ENCODE measurements at regions not wholly inside any gene's neighbourhood (a gene's known extent, or its start where the extent isn't known, plus 50 kb on each side); places are given as distances from the start of the nearest gene placed in this dataset.

- no peak for DNase-seq (ENCODE audit: low read depth, low spot score)
- no peak overlapping the region for H3K4me3 ChIP-seq (ENCODE audit: low read depth, low read length)
- ChIA-PET POLR2A (no interaction called here), CTCF (interaction anchor here (1.1 to 1.5 kb wide), 2 partner anchors 20 kb away, joined by 3 read pairs; no protein-coding TSS in a partner anchor)
- TF ChIP-seq, protein P1, sequence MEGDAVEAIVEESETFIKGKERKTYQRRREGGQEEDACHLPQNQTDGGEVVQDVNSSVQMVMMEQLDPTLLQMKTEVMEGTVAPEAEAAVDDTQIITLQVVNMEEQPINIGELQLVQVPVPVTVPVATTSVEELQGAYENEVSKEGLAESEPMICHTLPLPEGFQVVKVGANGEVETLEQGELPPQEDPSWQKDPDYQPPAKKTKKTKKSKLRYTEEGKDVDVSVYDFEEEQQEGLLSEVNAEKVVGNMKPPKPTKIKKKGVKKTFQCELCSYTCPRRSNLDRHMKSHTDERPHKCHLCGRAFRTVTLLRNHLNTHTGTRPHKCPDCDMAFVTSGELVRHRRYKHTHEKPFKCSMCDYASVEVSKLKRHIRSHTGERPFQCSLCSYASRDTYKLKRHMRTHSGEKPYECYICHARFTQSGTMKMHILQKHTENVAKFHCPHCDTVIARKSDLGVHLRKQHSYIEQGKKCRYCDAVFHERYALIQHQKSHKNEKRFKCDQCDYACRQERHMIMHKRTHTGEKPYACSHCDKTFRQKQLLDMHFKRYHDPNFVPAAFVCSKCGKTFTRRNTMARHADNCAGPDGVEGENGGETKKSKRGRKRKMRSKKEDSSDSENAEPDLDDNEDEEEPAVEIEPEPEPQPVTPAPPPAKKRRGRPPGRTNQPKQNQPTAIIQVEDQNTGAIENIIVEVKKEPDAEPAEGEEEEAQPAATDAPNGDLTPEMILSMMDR (IDR thresholded peaks at IDR 0.05; ENCODE audit: insufficient read depth, low read length, missing control alignments): no peak
These were observed 405.0 kb upstream of the TPM1 start for GRCh38 chr15:62637574-62637897.

DNA sequence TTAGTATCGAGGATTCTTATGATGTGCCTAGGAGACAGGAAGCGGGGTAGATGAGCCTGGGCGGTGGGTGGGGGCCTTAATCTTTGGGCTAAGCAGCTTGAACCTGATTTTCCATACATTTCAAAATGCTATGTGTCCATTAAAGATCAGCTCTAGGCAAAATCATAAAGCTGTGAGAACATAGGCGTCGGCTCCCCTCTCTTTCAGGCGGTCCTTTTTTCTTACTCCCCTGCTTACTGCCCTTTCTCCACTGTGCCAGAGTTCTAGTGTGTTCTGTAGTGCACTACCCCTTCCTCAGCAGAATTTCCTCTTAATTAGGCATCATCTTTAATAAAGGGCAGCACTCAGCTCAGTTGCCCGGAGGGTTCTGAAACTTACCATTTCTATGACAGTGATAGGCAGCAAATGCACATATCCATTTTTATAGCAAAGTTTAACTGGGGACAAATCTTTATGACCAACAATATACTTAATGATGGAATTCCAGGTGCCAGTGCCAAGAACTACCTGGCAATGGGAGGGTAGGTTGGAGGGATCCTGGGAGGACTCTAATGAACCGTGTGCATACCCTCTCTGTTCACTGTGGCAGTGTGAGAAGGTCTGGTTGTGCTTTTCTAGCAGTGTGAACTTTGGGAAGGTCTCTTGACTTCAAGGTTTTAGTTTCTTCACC is 404.5 kb upstream of the TPM1 start:
- no peak overlapping the region for H3K4me3 ChIP-seq (ENCODE audit: low read depth, low read length)
- POLR2A ChIA-PET: no interaction called here
- CTCF ChIA-PET: interaction anchor here (1.1 to 1.5 kb wide), 2 partner anchors 19 to 21 kb away, joined by 3 read pairs; no protein-coding TSS in a partner anchor
- TF ChIP-seq, protein P1 (IDR thresholded peaks at IDR 0.05; ENCODE audit: insufficient read depth, low read length, missing control alignments): no peak
- DNase-seq (ENCODE audit: low read depth, low spot score): no peak

- POLR2A ChIA-PET: no interaction called here
- H3K4me3 ChIP-seq (ENCODE audit: low read depth, low read length): no peak overlapping the region
- no peak for DNase-seq (ENCODE audit: low read depth, low spot score)
- TF ChIP-seq, protein P1 (IDR thresholded peaks at IDR 0.05; ENCODE audit: insufficient read depth, low read length, missing control alignments): no peak
- CTCF ChIA-PET: interaction anchor here (2.3 kb wide), 1 partner anchor 21 kb away, joined by 8 read pairs; no protein-coding TSS in a partner anchor
These were observed 403.1 kb upstream of the TPM1 start for GRCh38 chr15:62639432-62639831.

DNA sequence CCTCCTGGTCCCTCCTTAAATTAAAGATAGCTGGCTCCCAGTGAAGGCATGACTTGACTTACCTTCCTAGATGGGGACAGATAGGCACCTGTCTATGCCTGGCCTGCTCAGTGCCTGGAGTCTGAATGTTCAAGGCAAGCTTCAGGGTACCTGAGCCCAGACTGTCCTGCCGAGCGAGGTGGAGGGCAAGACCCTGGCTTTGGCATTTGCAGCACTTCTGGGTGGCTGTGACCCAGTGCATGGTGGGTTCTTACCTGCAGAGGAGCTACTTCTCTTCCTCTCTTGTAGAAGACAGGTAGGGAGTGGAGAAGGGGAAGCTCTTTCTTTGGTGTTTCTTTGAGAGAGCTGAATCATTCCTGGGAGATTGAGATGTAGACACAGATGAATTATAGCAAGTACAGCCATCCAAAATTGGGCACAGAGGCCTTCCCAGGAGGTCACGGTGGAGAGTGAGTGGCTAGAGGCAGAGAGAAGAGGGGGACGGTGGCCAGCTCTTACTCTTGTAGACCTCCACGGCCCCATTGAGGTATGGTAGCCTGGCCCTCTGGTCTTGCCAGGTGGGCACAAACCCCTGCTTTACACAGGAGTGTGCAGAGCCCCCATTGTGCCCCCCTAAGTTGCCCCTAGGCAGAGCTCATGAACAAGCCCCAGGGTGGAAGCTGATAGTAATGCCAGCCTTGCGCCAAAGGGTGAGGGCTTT is 402.5 kb upstream of the TPM1 start:
- TF ChIP-seq, protein P1 (IDR thresholded peaks at IDR 0.05; ENCODE audit: insufficient read depth, low read length, missing control alignments): no peak
- POLR2A ChIA-PET: no interaction called here
- H3K4me3 ChIP-seq (ENCODE audit: low read depth, low read length): no peak overlapping the region
- DNase-seq (ENCODE audit: low read depth, low spot score): no peak
- CTCF ChIA-PET: interaction anchor here (2.3 kb wide), 1 partner anchor 22 kb away, joined by 8 read pairs; no protein-coding TSS in a partner anchor

DNA sequence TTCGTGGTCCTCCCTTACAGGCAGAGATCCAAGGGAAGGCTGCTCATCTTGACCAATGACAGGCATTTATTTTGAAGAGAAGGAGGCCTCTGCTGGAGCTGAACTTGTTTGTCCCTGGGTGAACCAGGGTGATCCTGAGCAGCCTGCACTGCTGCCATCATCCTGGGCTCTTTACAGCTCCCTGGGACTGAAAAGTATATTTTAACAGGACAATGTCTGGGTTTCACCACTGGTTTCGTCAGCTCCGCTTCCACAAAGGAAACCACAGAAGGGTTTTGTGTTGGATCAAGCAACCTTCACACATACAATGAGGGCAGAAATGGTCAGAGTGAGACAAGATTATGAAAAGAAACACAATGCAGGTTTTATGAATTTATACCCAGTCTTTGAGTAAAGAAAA is 400.7 kb upstream of the TPM1 start:
- TF ChIP-seq, protein P1 (IDR thresholded peaks at IDR 0.05; ENCODE audit: insufficient read depth, low read length, missing control alignments): no peak
- ChIA-PET POLR2A (no interaction called here), CTCF (interaction anchor here (2.3 kb wide), 1 partner anchor 23 kb away, joined by 8 read pairs; no protein-coding TSS in a partner anchor)
- DNase-seq (ENCODE audit: low read depth, low spot score): no peak
- H3K4me3 ChIP-seq (ENCODE audit: low read depth, low read length): no peak overlapping the region

DNA sequence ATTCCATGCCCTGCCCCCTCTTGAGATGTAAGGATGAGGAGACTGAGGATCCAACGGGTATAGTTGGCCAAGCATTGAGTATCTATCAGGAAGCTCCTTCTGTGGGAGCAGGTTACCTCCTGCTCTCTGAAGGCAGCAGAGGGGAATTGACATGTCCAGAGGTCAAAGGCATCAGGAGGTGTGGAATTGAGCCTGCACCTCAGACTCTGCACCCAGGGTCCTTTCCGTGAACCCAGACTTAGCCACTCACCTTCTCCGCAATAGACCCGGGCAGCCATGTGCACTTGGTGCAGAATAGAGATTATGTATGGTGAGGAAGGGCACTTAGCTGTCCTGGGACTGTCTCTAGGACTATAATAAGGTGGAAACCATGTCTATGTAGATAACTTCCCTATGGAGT is 399.0 kb upstream of the TPM1 start:
- H3K4me3 ChIP-seq (ENCODE audit: low read depth, low read length): no peak overlapping the region
- TF ChIP-seq, protein P1 (IDR thresholded peaks at IDR 0.05; ENCODE audit: insufficient read depth, low read length, missing control alignments): no peak
- DNase-seq (ENCODE audit: low read depth, low spot score): no peak
- CTCF ChIA-PET: interaction anchor here (0.9 to 1.5 kb wide), 2 partner anchors 10 to 25 kb away, joined by 3 to 4 read pairs; no protein-coding TSS in a partner anchor
- POLR2A ChIA-PET: no interaction called here
